Neural progenitor cell (in vitro differentiated cells): ENCODE measurements at regions not wholly inside any gene's neighbourhood (a gene's known extent, or its start where the extent isn't known, plus 50 kb on each side); places are given as distances from the start of the nearest gene placed in this dataset.

Experiments
- EZH2 ChIP-seq: fragments of 200-600 bp; sonication (generic); IDR thresholded peaks from 2 replicates; pipeline ENCODE4 v1.6.1; 2017; ENCODE audit warnings: antibody characterized with exemption, mild to moderate bottlenecking, moderate library complexity
- EZH2phosphoT487 ChIP-seq: fragments of 200-600 bp; sonication (generic); IDR thresholded peaks from 2 replicates; pipeline ENCODE4 v1.6.1; 2017; ENCODE audit warnings: antibody characterized with exemption
- TF ChIP-seq, protein P1 (sequence below): fragments of 200-600 bp; sonication (generic); IDR thresholded peaks from 2 replicates; pipeline ENCODE4 v1.5.1; 2017; ENCODE audit warnings: antibody characterized with exemption, mild to moderate bottlenecking

DNA sequence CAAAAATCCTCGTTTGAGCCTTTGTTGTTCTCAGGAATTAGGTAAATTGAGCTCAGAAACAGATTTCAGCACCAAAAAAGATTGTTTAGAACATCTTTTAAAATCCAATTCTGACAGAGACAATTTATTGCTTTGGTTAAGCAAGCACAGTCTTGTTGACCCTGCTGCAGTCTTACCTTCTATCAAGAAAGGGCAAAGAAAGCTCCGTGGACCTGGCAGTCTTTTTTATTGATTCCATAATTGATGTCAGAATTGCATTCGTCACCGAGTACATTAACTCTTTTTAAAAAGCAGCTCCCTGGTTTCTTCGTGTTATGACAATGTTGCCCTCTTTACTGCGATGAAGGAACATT lies 334.8 kb downstream of the FGFR2 start:
- TF ChIP-seq EZH2 (no peak), EZH2phosphoT487 (no peak)
- TF ChIP-seq, protein P1, sequence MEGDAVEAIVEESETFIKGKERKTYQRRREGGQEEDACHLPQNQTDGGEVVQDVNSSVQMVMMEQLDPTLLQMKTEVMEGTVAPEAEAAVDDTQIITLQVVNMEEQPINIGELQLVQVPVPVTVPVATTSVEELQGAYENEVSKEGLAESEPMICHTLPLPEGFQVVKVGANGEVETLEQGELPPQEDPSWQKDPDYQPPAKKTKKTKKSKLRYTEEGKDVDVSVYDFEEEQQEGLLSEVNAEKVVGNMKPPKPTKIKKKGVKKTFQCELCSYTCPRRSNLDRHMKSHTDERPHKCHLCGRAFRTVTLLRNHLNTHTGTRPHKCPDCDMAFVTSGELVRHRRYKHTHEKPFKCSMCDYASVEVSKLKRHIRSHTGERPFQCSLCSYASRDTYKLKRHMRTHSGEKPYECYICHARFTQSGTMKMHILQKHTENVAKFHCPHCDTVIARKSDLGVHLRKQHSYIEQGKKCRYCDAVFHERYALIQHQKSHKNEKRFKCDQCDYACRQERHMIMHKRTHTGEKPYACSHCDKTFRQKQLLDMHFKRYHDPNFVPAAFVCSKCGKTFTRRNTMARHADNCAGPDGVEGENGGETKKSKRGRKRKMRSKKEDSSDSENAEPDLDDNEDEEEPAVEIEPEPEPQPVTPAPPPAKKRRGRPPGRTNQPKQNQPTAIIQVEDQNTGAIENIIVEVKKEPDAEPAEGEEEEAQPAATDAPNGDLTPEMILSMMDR: no peak
